ENCODE measurements at regions not wholly inside any gene's neighbourhood (a gene's known extent, or its start where the extent isn't known, plus 50 kb on each side); places are given as distances from the start of the nearest gene placed in this dataset.

DNA sequence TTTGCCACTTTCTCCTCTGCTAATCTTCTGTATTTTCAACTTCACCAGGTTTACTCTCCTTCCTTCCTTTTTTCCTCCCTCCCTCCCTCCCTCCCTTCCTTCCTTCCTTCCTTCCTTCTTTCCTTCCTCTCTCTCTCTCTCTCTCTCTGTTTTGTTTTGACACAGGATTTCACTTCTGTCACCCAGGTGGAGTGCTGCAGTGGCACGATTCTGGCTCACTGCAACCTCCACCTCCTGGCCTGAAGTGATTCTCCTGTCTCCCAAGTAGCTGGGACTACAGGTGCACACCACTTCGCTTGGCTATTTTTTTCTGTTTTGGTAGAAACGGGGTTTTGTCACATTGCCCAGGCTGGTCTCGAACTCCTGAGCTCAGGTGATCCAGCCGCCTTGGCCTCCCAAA is 181.2 kb upstream of the BTG1 start:
- no TSS peak for BruUV-seq (replicated peaks)
- no peak overlapping the region for H3K4me3 ChIP-seq (ENCODE audit: low read depth in 2 of 2, low read length in 2 of 2)
- intact Hi-C loops (cut with micrococcal nuclease; ENCODE audit: unreplicated experiment) (no loop called here), in situ Hi-C loops (cut with HindIII; ENCODE audit: low pct_unique_long_range_greater_than_20kb, low sequenced_read_pairs) (no loop called here)
- no peak overlapping the region for H3K27ac ChIP-seq (ENCODE audit: low read length)
- no peaks in the 10 kb centered on the region for H3K36me3 ChIP-seq (ENCODE audit: control insufficient read depth, insufficient read depth, low read length)
- no peaks in the 10 kb centered on the region for H3K27me3 ChIP-seq (ENCODE audit: control insufficient read depth, insufficient read depth, low read length)
- ATAC-seq: no peak
- TF ChIP-seq POLR2AphosphoS5 (IDR thresholded peaks at IDR 0.05; ENCODE audit: low read depth, low read length): no peak
- no peak for TF ChIP-seq TCF7L2 (IDR thresholded peaks at IDR 0.05; ENCODE audit: low read depth, low read length)
- TF ChIP-seq, protein P1, sequence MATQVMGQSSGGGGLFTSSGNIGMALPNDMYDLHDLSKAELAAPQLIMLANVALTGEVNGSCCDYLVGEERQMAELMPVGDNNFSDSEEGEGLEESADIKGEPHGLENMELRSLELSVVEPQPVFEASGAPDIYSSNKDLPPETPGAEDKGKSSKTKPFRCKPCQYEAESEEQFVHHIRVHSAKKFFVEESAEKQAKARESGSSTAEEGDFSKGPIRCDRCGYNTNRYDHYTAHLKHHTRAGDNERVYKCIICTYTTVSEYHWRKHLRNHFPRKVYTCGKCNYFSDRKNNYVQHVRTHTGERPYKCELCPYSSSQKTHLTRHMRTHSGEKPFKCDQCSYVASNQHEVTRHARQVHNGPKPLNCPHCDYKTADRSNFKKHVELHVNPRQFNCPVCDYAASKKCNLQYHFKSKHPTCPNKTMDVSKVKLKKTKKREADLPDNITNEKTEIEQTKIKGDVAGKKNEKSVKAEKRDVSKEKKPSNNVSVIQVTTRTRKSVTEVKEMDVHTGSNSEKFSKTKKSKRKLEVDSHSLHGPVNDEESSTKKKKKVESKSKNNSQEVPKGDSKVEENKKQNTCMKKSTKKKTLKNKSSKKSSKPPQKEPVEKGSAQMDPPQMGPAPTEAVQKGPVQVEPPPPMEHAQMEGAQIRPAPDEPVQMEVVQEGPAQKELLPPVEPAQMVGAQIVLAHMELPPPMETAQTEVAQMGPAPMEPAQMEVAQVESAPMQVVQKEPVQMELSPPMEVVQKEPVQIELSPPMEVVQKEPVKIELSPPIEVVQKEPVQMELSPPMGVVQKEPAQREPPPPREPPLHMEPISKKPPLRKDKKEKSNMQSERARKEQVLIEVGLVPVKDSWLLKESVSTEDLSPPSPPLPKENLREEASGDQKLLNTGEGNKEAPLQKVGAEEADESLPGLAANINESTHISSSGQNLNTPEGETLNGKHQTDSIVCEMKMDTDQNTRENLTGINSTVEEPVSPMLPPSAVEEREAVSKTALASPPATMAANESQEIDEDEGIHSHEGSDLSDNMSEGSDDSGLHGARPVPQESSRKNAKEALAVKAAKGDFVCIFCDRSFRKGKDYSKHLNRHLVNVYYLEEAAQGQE (IDR thresholded peaks at IDR 0.05; ENCODE audit: insufficient read depth in 1 of 2, low read depth in 2 of 2, low read length in 1 of 2): no peak
- no peak for TF ChIP-seq SIN3A (IDR thresholded peaks at IDR 0.05; ENCODE audit: borderline replicate concordance, insufficient read depth, low read depth, low read length)
- TF ChIP-seq, protein P2, sequence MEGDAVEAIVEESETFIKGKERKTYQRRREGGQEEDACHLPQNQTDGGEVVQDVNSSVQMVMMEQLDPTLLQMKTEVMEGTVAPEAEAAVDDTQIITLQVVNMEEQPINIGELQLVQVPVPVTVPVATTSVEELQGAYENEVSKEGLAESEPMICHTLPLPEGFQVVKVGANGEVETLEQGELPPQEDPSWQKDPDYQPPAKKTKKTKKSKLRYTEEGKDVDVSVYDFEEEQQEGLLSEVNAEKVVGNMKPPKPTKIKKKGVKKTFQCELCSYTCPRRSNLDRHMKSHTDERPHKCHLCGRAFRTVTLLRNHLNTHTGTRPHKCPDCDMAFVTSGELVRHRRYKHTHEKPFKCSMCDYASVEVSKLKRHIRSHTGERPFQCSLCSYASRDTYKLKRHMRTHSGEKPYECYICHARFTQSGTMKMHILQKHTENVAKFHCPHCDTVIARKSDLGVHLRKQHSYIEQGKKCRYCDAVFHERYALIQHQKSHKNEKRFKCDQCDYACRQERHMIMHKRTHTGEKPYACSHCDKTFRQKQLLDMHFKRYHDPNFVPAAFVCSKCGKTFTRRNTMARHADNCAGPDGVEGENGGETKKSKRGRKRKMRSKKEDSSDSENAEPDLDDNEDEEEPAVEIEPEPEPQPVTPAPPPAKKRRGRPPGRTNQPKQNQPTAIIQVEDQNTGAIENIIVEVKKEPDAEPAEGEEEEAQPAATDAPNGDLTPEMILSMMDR (IDR thresholded peaks at IDR 0.05): no peak
- CTCF ChIA-PET: no interaction called here
- no peaks in the 10 kb centered on the region for H3K9me3 ChIP-seq (ENCODE audit: control insufficient read depth, insufficient read depth, low read depth, low read length)
- no peaks in the 10 kb centered on the region for H3K4me1 ChIP-seq (ENCODE audit: control insufficient read depth, insufficient read depth, low read length)
- DNase-seq (ENCODE audit: low read depth, low spot score): no peak
- POLR2A ChIA-PET: no interaction called here

DNA sequence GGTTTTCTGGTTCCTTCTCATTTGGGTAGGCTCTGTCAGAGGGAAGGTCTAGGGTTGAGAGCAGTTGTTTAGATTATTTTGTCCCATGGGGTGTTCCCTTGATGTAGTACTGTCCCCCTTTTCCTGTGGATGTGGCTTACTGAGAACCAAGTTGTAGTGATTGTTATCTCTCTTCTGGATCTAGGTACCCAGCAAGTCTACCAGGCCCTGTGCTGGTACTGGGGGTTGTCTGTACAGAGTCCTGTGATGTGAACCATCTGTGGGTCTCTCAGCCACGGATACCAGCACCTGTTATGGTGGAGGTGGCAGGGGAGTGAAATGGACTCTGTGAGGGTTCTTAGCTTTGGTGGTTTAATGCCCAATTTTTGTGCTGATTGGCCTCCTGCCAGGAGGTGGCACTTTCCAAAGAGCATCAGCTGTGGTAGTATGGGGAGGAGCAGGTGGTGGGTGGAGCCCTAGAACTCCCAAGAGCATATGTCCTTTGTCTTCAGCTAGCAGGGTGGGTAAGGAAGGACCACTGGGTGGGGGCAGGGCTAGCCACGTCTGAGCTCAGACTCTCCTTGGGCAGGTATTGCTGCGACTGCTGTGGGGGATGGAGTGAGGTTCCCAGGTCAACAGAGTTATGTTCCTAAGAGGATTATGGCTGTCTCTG is 179.3 kb upstream of the BTG1 start:
- H3K4me1 ChIP-seq (ENCODE audit: control insufficient read depth, insufficient read depth, low read length): no peaks in the 10 kb centered on the region
- no TSS peak for BruUV-seq (replicated peaks)
- ChIA-PET CTCF (no interaction called here), POLR2A (no interaction called here)
- no peaks in the 10 kb centered on the region for H3K36me3 ChIP-seq (ENCODE audit: control insufficient read depth, insufficient read depth, low read length)
- intact Hi-C loops (cut with micrococcal nuclease; ENCODE audit: unreplicated experiment): no loop called here
- no peaks in the 10 kb centered on the region for H3K9me3 ChIP-seq (ENCODE audit: control insufficient read depth, insufficient read depth, low read depth, low read length)
- TF ChIP-seq TCF7L2 (IDR thresholded peaks at IDR 0.05; ENCODE audit: low read depth, low read length) (no peak), SIN3A (IDR thresholded peaks at IDR 0.05; ENCODE audit: borderline replicate concordance, insufficient read depth, low read depth, low read length) (no peak), POLR2AphosphoS5 (IDR thresholded peaks at IDR 0.05; ENCODE audit: low read depth, low read length) (no peak)
- TF ChIP-seq, protein P1 (IDR thresholded peaks at IDR 0.05; ENCODE audit: insufficient read depth in 1 of 2, low read depth in 2 of 2, low read length in 1 of 2): no peak
- TF ChIP-seq, protein P2 (IDR thresholded peaks at IDR 0.05): no peak
- no peak for ATAC-seq
- in situ Hi-C loops (cut with HindIII; ENCODE audit: low pct_unique_long_range_greater_than_20kb, low sequenced_read_pairs): no loop called here
- no peak for DNase-seq (ENCODE audit: low read depth, low spot score)
- no peaks in the 10 kb centered on the region for H3K27me3 ChIP-seq (ENCODE audit: control insufficient read depth, insufficient read depth, low read length)
- no peak overlapping the region for H3K4me3 ChIP-seq (ENCODE audit: low read depth in 2 of 2, low read length in 2 of 2)
- no peak overlapping the region for H3K27ac ChIP-seq (ENCODE audit: low read length)
